ENCODE measurements at regions not wholly inside any gene's neighbourhood (a gene's known extent, or its start where the extent isn't known, plus 50 kb on each side); places are given as distances from the start of the nearest gene placed in this dataset.

- ChIA-PET CTCF (ENCODE audit: partially characterized antibody) (no interaction called here), POLR2A (ENCODE audit: partially characterized antibody) (no interaction called here)
- H4K8ac ChIP-seq (ENCODE audit: extremely low read depth, insufficient read depth, low read length): no peak overlapping the region
- no peaks in the 10 kb centered on the region for H3K36me3 ChIP-seq (ENCODE audit: control insufficient read depth in 2 of 4, insufficient read depth in 4 of 4, low read length in 3 of 4)
- no peak overlapping the region for H3K4me2 ChIP-seq (ENCODE audit: insufficient read depth in 1 of 2, low read depth in 2 of 2, low read length in 2 of 2)
- H2AK5ac ChIP-seq (ENCODE audit: low read depth, low read length): no peak overlapping the region
- no peaks in the 10 kb centered on the region for H3K4me1 ChIP-seq (replicated peaks in 1 of 4; ENCODE audit: control insufficient read depth in 3 of 4, insufficient read depth in 4 of 4, low read length in 3 of 4)
- FAIRE-seq (no peak), DNase-seq (ENCODE audit: low read depth in 1 of 2, low spot score in 2 of 2) (no peak)
- no peak overlapping the region for H4K5ac ChIP-seq (ENCODE audit: insufficient read length, low read depth, low read length)
- no peak overlapping the region for H3K27ac ChIP-seq (ENCODE audit: low read depth, low read length)
- no peaks in the 10 kb centered on the region for H3K23me2 ChIP-seq (ENCODE audit: low read depth, low read length)
- no peaks in the 10 kb centered on the region for H3K79me1 ChIP-seq (ENCODE audit: low read depth, low read length)
- no peak overlapping the region for H2AFZ ChIP-seq (ENCODE audit: low read length)
- no peak overlapping the region for H4K91ac ChIP-seq (replicated peaks; ENCODE audit: insufficient read length, low read length)
- H3K4me3 ChIP-seq (ENCODE audit: extremely low read depth in 1 of 4, insufficient read depth in 2 of 4, low read depth in 3 of 4, low read length in 4 of 4): no peak overlapping the region
- H3K56ac ChIP-seq (replicated peaks; ENCODE audit: insufficient read length, low read depth, low read length): no peak overlapping the region
- H3K9ac ChIP-seq (replicated peaks in 1 of 4; ENCODE audit: extremely low read depth in 1 of 4, low read depth in 3 of 4, low read length in 3 of 4): no peak overlapping the region
- no peak overlapping the region for H3K4ac ChIP-seq (replicated peaks; ENCODE audit: insufficient read length, low read depth, low read length)
- H2BK15ac ChIP-seq (ENCODE audit: low read length): no peak overlapping the region
- H2BK5ac ChIP-seq (ENCODE audit: low read depth, low read length): no peak overlapping the region
- H3K27me3 ChIP-seq (replicated peaks in 1 of 4; ENCODE audit: control insufficient read depth in 3 of 4, extremely low read depth in 1 of 4, insufficient read depth in 3 of 4, low read length in 3 of 4): no peaks in the 10 kb centered on the region
- no peaks in the 10 kb centered on the region for H3K79me2 ChIP-seq (ENCODE audit: control insufficient read depth in 1 of 2, insufficient read depth in 2 of 2, low read length in 2 of 2)
- no peak for TF ChIP-seq EZH2 (IDR thresholded peaks at IDR 0.05; ENCODE audit: low read depth, low read length, severe bottlenecking)
- 85% methylated on average over 2 of the region's 2 CpGs; no CpG with 5 or more reads in 1 of the 2 experiments for WGBS, 2 experiments (ENCODE audit: extremely low coverage in 1 of 2, insufficient coverage in 1 of 2, insufficient read length in 1 of 2, insufficient replicate concordance in 2 of 2, low coverage in 1 of 2, low lambda C conversion rate in 2 of 2, missing lambda C conversion rate in 1 of 2)
- no peaks in the 10 kb centered on the region for H3K9me3 ChIP-seq (ENCODE audit: insufficient read depth in 2 of 2, low read depth in 1 of 2, low read length in 1 of 2)
- no peaks in the 10 kb centered on the region for H4K20me1 ChIP-seq (replicated peaks in 1 of 2; ENCODE audit: control insufficient read depth in 1 of 2, insufficient read depth in 2 of 2, low read length in 2 of 2)
- no peak overlapping the region for H2BK120ac ChIP-seq (replicated peaks; ENCODE audit: low read depth, low read length)
- no peak overlapping the region for H2BK12ac ChIP-seq (ENCODE audit: low read depth, low read length)
- H3K18ac ChIP-seq (ENCODE audit: extremely low read depth, low read length): no peak overlapping the region
- H3K14ac ChIP-seq (ENCODE audit: insufficient read length): no peak overlapping the region
- H3K23ac ChIP-seq (ENCODE audit: insufficient read length): no peak overlapping the region
- no peak overlapping the region for H2BK20ac ChIP-seq (ENCODE audit: low read length)
Measured at GRCh38 chr5:99795031-99795430, 740.1 kb upstream of the FAM174A start.

Data from H1 (cell line).